GM18870 (cell line): ENCODE measurements at regions not wholly inside any gene's neighbourhood (a gene's known extent, or its start where the extent isn't known, plus 50 kb on each side); places are given as distances from the start of the nearest gene placed in this dataset.
A peak's percentile ranks its signal among the peaks of the same experiment; 100 is the strongest.
"Not testable (repeated sequence)": the region's sequence is repeated elsewhere in the genome, so short reads cannot be mapped to it uniquely, and the experiment has no call there.

Experiments used
- ATAC-seq: cut with Tn5 transposase; IDR thresholded peaks from one replicate; pipeline ENCODE4 v1.9.1; 2021; ENCODE audit warnings: moderate library complexity; ENCODE audit not compliant: unreplicated experiment

DNA sequence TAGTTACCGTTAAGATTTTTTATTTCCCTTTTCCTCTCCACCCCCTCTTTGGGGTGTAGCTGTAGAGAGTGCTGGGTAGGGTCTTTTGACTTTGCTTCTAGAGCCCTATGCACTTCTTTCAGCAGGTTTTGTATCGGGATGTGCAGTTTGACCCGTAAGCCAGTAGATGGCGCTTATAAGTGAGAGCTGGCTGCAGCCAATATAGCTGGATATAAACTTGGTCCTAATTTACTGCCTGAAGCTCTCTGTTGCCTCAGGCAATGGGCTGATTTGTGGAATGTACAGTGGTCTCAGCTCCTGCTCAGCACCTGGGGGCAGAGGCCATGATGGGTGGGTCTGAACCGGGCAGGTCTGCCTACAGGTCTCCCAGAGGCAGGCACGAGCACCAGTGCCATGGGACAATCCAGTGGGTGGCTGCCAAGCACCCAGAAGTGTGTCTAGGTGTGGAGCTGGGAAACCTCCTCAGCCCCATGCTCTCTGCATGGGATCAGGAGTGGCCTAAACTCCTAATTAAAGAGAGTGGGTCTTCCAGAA, 146.5 kb downstream of the SPANXN1 start:
- ATAC-seq = no peak

DNA sequence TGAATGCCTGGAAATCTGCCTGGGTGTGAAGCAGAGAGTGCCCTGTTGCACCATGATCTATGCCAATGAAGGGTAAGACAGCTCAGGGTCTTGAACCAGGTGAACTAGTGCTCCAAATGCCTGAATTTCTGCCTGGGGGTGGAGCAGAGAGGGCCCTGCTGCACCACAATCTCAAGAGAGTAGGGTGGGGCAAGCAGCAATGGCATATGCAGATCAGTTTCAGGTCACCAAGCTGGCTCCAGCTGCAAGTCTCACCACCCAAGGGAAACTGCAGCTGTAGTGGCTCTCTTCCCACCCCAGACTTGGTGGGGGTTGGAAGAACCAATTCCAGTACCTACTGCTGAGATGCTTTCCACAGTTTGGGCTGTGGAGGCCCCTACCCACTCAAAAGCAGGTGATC, 147.0 kb downstream of the SPANXN1 start:
- ATAC-seq = no peak

DNA sequence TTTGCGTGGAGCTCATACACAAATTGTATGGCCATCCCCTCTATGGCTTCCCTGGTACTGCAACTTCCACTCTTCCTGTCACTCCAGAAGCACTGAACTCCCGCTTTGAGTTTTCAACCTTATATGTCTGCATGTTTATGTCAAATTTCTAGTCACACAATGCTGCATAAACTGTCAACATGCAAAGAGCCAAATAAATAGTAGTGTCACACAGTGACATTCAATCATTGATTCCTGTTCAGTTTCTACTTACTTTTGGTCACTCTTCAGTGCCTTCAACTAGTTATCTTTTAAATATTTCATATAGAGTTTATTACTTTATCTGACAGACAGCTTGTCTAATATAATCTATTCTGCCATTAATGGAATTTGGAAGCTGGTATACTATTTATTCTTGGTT, 149.3 kb downstream of the SPANXN1 start:
- no peak for ATAC-seq

DNA sequence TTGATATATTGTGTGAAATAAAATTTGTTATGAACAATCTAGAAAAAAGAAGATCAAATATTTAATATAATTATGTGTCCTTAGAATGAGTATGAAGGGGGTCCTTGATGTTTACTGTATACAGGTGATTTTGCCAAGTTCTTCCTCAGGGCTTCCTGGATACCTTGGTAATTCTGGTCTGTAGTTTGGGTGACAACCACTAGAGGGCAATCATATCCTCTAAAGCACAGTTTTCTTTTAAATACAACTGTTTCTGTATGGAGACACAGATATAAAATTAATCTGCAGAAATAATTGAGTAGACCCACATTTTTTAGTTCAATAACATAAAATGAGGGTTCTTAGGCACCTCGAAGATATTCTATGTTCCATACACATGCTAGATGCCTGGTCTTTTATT, 157.7 kb downstream of the SPANXN1 start:
- ATAC-seq = peak; percentile 68

DNA sequence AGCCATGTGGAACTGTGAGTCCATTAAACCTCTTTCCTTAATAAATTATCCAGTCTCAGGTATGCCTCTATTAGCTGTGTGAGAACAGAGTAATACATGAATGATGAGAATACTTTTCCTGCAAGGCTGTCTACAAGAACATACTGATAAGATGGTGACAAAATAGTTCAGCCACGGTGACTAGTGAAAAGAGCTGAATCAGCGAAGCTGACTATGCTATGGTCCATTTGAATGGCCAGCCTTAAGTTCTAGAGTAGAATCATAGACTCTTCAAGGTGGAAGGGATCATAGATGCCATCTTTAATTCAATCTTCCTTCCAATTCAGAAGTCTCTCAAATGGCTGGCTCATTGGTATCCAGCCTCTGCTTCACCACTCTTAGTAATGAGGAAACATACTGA, 163.3 kb downstream of the SPANXN1 start:
- no peak for ATAC-seq

DNA sequence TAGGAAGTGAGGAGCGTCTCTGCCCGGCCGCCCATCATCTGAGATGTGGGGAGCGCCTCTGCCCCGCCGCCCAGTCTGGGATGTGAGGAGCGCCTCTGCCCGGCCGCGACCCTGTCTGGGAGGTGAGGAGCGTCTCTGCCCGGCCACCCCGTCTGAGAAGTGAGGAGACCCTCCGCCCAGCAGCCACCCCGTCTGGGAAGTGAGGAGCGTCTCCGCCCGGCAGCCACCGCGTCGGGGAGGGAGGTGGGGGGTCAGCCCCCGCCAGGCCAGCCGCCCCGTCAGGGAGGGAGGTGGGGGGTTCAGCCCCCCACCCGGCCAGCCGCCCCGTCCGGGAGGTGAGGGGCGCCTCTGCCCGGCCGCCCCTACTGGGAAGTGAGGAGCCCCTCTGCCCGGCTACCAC, 188.9 kb downstream of the SPANXN1 start:
- ATAC-seq = not testable (repeated sequence)

DNA sequence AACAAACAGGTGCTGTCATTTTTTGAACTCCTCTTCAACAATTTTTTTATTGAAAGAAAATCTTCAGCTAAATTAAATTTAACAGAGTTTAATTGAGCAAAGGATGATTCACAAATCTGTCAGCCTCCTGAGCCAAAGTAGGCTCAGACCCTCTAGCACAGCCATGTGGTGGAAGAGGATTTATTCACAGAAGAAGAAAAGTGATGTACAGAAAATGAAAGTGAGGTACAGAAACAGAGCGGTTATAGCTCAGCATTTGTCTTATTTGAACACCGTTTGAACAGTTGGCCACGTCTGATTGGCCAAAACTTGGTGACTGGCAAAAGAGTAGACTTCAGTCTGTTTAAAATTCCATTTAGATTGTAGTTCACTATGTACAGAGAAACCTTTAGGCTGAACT, 217.3 kb downstream of the SPANXN1 start:
- no peak for ATAC-seq

DNA sequence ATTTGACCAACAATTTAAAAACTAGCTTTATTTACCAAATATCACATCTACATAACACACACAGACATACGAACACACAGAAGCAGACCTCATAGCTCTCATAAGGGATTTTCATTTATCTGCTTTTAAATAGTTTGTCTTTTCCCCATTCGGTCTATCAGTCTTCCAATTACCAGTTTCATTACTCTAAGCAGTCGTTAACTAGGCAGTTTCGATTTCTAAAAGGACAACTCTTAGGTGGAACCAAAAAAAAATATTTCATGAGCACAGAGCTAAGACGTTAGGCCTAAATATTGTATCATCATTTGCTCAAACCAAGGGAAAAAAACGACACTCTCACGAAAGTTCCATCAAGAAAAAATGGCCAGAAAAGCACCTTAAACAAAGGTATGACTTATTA, 228.4 kb downstream of the SPANXN1 start:
- ATAC-seq = no peak

DNA sequence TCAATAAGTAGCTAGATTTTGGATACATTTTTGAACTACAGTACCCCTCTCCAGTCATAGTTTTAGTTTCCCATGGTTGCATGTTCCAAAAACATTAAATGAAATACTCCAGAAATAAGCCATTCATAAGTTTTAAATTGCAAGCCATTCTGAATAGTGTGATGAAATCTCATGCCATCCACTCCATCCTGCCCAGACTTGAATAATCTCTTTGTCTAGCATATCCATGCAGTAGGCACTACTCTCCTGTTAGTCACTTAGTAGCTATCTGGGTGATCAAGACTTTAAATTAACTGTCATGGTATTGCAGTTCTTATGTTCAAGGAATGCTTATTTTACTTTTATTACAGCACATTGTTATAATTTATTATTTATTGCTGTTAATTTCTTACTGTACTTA, 237.4 kb downstream of the SPANXN1 start:
- no peak for ATAC-seq

DNA sequence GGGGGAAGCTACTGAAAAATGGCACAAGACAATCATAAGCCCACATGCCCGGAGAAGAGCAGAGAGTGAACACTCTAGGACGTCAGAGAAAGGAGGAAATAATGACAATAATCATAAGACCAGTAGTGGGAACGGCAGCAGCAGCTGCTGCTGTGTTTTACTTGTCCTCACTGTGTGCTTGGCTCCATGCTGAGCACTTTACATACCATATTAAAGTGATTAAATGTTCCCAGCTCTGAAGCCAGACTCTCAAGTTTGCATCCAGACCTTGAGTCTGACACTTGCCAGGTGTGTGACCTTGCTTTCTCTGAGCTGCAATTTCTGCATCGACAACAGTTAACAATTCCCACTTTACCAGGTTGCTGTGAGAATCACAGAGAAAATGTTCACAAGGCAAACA, 255.4 kb downstream of the SPANXN1 start:
- no peak for ATAC-seq

DNA sequence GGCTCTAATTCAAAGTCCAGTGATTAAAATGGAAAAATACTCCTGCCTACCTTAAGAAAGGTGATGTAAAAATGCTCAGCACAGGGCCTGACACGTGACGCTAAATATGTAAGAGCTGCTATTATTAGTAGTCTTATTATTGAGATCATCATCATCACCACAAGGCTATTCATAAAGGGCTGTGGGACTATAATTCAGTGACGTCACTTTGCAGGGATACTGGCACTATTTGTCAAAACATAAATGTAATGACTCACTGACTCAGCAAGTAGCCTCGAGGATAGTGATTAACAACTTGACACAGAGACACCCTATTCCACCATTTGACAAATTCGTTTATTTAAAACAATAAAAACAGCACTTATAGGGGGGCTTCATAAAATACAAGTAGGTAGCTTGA, 258.9 kb downstream of the SPANXN1 start:
- ATAC-seq = no peak

DNA sequence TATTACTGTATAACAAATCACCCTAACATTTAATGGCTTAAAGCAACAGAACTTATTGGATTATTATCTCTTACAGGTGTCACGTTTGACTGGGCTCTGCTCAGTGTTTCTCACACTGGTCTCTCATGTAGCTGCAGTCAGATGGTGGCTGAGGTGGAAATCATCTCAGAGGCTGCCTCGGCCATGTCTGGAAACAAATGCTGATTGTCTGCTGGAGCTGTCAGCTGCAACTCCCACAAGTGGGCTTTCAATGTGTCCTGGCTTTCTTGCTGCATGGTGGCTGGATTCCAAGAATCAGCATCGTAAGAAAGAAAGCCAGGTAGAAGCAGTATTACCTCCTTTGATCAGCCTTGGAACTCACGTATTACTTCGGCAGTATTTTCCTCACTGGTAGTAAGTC, 277.6 kb downstream of the SPANXN1 start:
- no peak for ATAC-seq

DNA sequence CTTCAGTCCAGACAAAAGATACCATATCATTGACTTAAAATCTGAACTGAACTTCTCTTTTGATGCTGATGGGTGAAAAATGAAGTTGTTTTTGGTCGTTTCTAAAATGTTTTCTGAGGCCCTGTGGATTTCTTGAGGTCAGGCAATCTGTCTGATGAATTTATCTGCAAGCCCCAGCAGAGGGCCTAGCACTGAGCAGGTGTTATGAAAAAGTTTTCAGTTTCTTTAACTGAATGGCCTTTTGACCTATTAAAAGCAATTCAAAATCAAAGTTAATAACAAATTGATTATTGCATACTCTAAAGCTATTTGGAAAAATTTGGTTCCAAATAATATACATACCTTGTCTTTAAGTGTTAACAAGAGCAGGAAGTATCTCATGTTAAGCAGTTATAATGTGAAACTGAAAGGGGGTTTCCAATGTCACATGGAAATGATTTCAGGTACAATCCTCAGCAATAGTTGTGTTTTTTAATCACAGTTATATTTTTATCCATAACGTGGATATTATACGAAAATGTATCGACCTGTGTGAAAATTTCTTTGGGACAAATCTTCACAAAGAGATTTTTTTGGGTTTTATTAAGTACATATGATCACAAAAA, 285.0 kb downstream of the SPANXN1 start:
- no peak for ATAC-seq

DNA sequence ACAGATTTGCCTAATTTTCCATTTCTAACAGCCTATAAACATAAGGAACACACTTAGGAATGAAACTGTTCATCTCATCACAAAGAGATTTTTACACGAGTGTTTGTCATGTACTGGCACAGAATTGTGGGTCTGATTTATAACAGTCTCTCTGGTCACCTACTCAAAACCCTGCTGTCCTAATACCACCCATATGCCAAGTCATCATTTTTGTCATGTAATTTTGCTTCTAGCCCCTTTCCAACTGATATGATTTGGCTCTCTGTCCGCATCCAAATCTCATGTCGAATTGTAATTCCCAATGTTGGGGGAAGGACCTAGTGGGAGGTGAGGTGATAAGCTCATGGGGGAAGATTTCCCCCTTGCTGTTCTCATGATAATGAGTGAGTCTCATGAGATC, 284.1 kb upstream of the SLITRK2 start:
- ATAC-seq = no peak

DNA sequence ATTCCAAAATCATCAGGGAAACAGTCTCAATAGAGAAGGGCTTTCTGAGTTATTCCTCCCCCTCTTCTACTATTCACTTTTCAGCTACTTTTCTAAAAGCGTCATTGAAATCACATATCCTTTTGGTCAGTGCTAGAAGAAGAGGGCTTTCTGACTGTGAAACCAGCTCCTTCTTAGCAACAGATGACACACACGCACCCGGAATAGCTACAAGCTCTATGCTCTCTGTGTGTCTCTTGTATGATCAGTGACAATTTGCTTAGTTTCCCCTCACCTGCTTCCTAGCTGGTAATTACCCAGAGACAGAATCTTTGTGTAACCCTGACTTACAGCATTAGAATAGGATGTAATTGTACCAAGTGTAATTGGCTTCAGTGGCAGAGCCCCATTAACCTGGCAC, 268.1 kb upstream of the SLITRK2 start:
- ATAC-seq = no peak

DNA sequence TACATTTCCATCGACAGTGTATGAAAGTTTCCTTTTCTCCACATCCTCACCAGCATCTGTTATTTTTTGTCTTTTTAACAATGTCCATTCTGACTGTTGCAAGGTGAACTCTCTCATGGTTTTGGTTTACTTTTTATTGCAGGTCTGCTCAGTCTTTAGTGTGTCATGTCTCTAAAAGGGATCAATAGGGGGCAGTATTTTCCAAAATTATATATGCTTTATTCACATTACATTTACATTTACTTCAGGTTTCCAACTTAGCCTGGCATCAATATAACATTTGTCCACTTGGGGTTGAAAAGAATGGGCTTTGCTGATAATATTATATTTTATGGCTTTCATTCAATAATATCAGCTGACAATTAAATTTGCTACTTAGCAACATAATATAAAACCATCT, 265.0 kb upstream of the SLITRK2 start:
- ATAC-seq = no peak

DNA sequence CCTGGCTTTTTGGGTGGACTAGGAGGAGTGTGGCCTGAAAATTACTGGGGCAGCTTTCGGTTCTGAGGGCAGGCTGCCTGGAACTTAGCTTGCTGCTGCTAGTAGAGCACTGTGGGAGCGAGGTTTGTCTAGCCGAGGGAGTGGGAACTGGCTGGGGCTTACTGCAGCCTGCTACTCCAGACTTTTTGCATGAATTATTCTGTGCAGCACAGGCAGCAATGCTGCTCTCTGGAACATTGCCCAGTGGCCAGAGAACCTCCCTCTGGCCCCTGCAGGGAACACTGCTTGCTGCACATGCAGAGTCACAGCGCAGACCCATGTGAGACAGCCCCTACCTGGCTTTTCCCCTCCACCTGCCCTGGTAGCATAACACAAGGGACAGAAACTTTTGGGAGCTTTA, 263.9 kb upstream of the SLITRK2 start:
- no peak for ATAC-seq

DNA sequence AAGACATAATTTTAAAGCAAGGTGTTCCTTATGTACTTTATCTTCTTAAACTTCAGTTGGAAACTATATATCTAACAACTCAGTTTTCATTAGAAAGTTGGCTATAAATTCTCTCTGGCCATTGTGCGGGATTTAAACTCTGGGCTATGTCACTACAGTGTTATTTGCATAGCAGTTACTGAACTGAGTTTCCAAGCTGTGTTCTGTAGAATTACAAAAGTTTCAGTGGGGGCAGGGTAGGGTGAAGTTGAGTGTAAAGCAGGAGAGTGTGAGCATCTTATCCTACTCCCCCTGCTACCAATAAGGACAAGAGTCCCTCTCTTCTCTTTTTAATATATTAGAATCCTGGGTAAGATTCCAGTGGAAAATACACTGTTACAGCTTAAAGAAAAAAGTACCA, 254.5 kb upstream of the SLITRK2 start:
- ATAC-seq = no peak

DNA sequence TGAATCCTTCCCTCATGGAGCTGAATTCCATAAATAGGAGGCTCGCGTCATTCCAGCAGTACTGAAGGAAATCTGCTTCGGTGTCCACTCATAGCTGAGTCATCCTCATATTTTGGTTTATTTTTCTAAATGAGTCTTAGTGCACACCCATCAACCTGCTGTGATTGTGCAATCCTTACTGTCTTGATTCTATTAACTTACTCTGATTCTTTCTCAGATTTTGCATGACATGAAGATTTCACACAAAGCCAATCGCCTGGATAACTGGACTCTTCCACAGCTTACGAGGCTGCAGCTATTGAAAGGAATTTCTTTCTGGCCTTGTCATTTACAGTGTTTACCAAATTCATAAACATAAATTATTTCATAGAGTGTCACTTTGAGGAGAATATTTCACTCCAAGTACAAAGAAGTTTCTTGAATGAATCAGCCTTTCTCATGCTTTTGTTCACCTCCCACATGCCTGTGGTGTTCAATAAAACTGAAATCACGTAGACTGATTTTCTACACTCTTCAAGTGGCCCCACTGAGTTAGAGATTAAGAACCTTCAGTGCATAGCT, 207.6 kb upstream of the SLITRK2 start:
- no peak for ATAC-seq

DNA sequence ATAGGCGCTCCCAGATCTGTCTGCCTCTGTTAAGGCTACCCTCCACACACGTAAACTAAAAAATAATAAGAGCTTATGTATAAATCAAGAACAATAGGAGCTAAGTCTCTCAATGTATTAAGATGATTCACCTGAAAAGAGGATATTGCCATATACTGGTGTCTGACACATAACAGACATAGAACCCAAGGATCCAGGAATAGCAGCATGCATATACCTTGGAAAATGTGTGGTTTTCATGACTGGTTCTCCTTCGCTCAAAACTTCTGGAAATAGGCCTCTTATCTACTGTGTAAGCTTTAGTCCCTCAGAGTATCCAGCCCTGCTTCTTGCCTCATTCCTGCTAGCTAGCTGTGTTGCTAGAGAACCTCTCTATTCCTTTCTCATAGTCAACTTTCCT, 203.7 kb upstream of the SLITRK2 start:
- ATAC-seq = no peak

DNA sequence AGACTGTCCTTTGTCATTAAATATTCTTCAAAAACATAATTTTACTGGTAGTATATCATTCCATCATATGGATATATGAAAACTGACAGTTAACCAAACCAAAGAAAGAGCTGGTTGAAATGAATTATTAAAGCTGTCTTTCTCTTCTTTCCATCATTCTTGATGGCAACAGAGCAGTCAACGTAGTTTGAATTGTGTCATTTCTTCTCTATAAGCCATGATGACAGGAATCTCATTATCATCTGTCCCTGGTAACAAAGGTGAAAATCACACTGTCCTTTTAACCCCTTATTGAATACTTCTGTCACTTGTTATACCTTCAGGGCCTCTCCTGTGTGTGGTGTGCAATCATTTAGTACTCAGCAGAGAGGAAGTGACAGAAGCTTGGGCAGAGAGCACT, 197.0 kb upstream of the SLITRK2 start:
- ATAC-seq = no peak

DNA sequence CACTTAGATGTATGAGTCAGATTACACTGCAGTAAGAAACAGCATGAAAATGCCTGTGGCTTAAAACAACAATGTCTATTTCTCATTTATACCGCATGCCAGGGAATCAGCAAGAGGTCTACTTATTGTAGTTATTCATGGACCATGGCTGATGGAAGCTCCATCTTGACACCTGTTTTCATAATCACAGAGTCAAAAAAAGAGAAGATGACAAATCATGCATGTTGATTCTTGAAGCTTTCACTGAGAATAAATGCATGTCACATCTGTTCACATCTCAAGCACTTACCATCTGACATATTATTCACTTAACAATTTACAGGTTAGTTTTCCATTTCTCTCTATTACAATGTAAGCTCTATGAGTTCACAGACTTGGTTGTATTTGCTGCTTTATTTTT, 194.2 kb upstream of the SLITRK2 start:
- no peak for ATAC-seq

DNA sequence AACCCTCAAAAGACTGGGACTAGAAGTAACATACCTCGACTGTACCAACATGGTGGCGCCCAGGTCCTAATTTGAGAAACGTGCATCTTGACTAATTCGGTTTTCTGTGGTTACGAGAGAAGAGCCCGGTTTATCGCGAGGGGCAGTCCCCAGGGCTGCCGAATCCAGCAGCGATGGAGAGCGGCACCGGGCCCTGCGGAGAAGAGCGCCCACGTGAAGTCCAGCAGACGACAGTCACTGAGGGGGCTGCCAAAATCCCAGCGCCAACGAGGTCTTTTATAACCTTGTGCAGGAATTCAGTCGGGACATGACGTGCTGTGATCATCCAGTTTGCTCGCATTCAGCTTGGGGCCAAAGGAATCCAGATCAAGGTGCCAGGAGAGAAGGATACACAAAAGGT, 187.5 kb upstream of the SLITRK2 start:
- no peak for ATAC-seq
